DND-41 (cell line): ENCODE measurements at regions not wholly inside any gene's neighbourhood (a gene's known extent, or its start where the extent isn't known, plus 50 kb on each side); places are given as distances from the start of the nearest gene placed in this dataset.

ENCODE experiments used
- CTCF ChIP-seq: IDR thresholded peaks from 2 replicates; pipeline ENCODE4 v1.5.1; 2012; ENCODE audit warnings: borderline replicate concordance, low read length, moderate library complexity, mild to moderate bottlenecking; ENCODE audit not compliant: poor library complexity, severe bottlenecking; ENCODE audit errors: extremely low read depth
- EZH2 ChIP-seq: IDR thresholded peaks from 3 replicates; pipeline ENCODE4 v1.6.1; 2012; ENCODE audit warnings: borderline replicate concordance, low read depth, mild to moderate bottlenecking, moderate library complexity, low read length, inconsistent platforms; ENCODE audit not compliant: severe bottlenecking

- no peak for TF ChIP-seq EZH2
- no peak for TF ChIP-seq CTCF
Observed at GRCh38 chr5:60143942-60144549, 250.5 kb upstream of the PDE4D start.
